GM19239 (cell line): ENCODE measurements at regions not wholly inside any gene's neighbourhood (a gene's known extent, or its start where the extent isn't known, plus 50 kb on each side); places are given as distances from the start of the nearest gene placed in this dataset.
"Not testable (repeated sequence)": the region's sequence is repeated elsewhere in the genome, so short reads cannot be mapped to it uniquely, and the experiment has no call there.

Experiments used
- DNase-seq: peaks from one replicate; pipeline ENCODE4 v3.0.0; 2011; ENCODE audit warnings: low spot score; ENCODE audit not compliant: insufficient read length
- FAIRE-seq: peaks from 2 replicates; lab custom pipeline; 2011; peaks lifted over from hg19 to GRCh38; lab: Jason Lieb, UNC

GRCh38 chr6:28814032-28814976 lies 109.5 kb downstream of the TRIM27 start:
- DNase-seq: no peak
- no peak for FAIRE-seq

- DNase-seq (no peak), FAIRE-seq (no peak)
Observed at GRCh38 chr6:28816339-28816908, 107.4 kb downstream of the TRIM27 start.

- peak; percentile 16 for DNase-seq
- peak; percentile 77 for FAIRE-seq
Observed at GRCh38 chr6:28816909-28817807, 106.6 kb downstream of the TRIM27 start.

- FAIRE-seq (no peak), DNase-seq (no peak)
Observed at GRCh38 chr6:28817808-28818145, 106.0 kb downstream of the TRIM27 start.

- DNase-seq (no peak), FAIRE-seq (no peak)
Observed at GRCh38 chr6:28824793-28825731, 98.7 kb downstream of the TRIM27 start.

GRCh38 chr6:28825732-28826293 lies 98.0 kb downstream of the TRIM27 start:
- FAIRE-seq: no peak
- no peak for DNase-seq

GRCh38 chr6:28831683-28832082 lies 92.1 kb downstream of the TRIM27 start:
- DNase-seq, FAIRE-seq: not testable (repeated sequence)

GRCh38 chr6:28836703-28837102 lies 87.1 kb downstream of the TRIM27 start:
- not testable (repeated sequence) for DNase-seq, FAIRE-seq

GRCh38 chr6:28838289-28838633 lies 85.5 kb downstream of the TRIM27 start:
- FAIRE-seq: peak; percentile 78
- no peak for DNase-seq

- FAIRE-seq (peak; percentile 79), DNase-seq (peak; percentile 53)
Observed at GRCh38 chr6:28838634-28839442, 84.9 kb downstream of the TRIM27 start.

GRCh38 chr6:28839443-28840120 lies 84.2 kb downstream of the TRIM27 start:
- FAIRE-seq: peak; percentile 48

GRCh38 chr6:28841290-28841689 lies 82.5 kb downstream of the TRIM27 start:
- DNase-seq: no peak
- FAIRE-seq: no peak

More at GRCh38 chr6:28839443-28840120, 84.2 kb downstream of the TRIM27 start:
- no peak for DNase-seq

GRCh38 chr6:28848756-28849155 lies 75.0 kb downstream of the TRIM27 start:
- not testable (repeated sequence) for DNase-seq, FAIRE-seq
